Choroid plexus epithelial cell (primary cell): ENCODE measurements at regions not wholly inside any gene's neighbourhood (a gene's known extent, or its start where the extent isn't known, plus 50 kb on each side); places are given as distances from the start of the nearest gene placed in this dataset.

ENCODE experiments used
- DNase-seq: peaks from one replicate; pipeline ENCODE4 v3.0.0-alpha.2; 2010; ENCODE audit warnings: low read depth
- H3K4me3 ChIP-seq: 2 replicates; pipeline ENCODE4 v1.5.1; 2011; ENCODE audit warnings: low read depth, mild to moderate bottlenecking, control low read depth, low read length, moderate library complexity
- TF ChIP-seq, protein P1 (sequence below): conservative IDR thresholded peaks from 2 replicates; pipeline ENCODE4 v1.5.1; 2011; ENCODE audit warnings: low read depth, mild to moderate bottlenecking, control low read depth, inconsistent platforms, low read length, moderate library complexity

DNA sequence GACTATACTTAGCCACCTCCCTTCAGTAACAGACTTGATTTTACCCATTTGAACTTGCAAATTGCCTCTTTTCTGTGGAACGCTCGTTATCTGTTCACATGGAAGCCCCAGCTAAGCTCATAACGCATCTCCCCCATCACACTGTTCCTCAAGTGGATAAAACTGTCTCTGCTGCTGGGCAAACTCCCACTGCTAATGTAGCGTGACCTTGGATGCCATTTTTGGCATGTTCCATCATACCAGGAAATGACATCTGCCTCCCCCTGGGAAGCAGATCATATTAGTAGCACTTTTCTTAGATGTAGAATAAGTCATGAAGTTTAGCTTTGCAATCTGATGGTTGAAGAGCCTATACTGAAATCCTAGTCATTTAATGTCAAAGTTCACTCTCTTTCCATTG lies 528.7 kb upstream of the PLXNA2 start:
- H3K4me3 ChIP-seq: no peak overlapping the region
- no peak for DNase-seq
- TF ChIP-seq, protein P1, sequence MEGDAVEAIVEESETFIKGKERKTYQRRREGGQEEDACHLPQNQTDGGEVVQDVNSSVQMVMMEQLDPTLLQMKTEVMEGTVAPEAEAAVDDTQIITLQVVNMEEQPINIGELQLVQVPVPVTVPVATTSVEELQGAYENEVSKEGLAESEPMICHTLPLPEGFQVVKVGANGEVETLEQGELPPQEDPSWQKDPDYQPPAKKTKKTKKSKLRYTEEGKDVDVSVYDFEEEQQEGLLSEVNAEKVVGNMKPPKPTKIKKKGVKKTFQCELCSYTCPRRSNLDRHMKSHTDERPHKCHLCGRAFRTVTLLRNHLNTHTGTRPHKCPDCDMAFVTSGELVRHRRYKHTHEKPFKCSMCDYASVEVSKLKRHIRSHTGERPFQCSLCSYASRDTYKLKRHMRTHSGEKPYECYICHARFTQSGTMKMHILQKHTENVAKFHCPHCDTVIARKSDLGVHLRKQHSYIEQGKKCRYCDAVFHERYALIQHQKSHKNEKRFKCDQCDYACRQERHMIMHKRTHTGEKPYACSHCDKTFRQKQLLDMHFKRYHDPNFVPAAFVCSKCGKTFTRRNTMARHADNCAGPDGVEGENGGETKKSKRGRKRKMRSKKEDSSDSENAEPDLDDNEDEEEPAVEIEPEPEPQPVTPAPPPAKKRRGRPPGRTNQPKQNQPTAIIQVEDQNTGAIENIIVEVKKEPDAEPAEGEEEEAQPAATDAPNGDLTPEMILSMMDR: no peak

DNA sequence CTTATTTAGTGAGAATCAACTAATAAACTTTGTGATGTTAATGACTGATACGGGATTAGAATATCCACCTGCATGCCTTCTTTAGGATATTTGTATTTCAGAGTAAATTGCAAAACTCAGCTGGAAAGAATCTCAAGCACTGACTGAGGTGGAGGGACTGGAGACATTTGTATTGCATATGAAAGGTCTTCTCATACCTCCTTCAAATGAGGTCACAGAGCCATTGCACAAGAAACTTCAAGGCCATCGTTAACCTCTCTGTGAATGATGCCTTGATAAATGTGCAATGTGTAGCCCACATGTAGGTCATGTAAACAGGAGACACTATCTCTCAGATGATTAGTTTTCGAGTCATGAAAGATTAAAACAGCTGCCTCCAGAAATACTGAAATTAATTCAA lies 531.7 kb upstream of the PLXNA2 start:
- no peak overlapping the region for H3K4me3 ChIP-seq
- DNase-seq: no peak
- TF ChIP-seq, protein P1: no peak

DNA sequence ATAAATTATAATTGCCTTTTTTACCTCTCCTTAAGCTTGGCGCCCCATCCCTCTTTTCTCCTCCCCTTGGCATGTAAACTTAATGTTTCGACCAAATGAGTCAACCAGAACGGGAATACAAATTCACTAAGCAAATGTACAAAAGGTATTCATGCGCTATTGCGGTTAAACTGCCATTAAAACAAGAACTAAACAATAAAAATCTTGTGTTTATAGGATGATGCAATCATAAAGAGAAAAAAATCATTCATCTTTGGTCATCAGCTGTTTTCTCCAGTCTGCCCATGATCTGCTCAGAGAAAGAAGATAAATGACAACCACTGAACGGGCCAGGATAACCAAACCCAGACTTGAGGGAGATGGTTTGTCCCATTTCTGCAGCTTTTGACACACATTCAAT lies 534.2 kb upstream of the PLXNA2 start:
- DNase-seq: no peak
- TF ChIP-seq, protein P1: no peak
- no peak overlapping the region for H3K4me3 ChIP-seq

DNA sequence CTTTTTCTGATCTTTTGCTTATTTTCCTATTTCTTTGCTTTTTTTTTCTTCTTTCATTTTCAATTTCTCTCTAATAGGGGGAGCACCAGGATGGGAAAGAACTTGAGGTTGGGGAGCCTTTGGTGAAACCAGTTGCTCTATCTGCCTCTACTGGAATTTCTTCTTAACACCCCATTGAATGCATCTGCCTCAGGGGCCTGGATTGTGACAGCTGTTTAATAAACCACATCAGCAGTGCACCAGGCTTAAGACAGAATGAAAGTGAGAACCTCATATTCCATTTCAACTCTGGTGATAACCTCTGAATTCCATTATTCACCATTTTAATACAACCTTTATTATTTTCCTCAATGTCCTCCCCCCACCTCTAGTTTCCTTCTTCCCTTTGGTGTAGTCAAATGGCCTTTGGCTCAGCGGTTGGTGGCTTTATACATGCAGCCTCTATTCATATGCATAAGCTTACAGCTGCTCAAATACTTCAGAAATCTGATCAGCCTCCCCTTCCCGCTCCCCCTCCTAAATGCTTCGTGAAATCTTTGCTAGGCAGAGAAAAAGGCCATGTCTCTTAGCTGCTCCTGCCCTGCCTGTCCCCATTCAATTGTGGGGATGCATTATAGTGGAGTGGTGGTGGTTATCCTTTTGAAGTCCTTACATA lies 537.3 kb upstream of the PLXNA2 start:
- no peak for DNase-seq
- TF ChIP-seq, protein P1: no peak

DNA sequence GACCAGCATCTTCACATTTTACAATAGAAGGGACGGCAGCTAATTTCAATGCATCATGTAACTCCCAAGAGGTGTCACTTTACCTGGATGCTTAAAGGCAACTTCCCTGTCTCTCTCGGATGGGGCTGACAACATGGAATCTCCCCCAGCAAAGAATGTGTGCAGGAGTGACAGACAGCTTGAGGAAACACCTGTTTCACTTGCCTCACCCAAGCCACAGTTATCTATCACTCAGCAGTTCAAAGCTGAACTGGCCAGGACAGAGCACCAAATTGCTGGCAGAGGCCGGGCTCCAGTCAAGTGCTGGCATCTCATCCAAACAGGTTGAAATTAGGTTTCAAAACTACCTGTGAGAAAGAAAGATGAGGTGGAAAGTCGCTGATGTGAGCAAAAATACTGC lies 538.0 kb upstream of the PLXNA2 start:
- DNase-seq: no peak
- no peak overlapping the region for H3K4me3 ChIP-seq
- TF ChIP-seq, protein P1: no peak

More for the DNA sequence above, 537.3 kb upstream of the PLXNA2 start:
- no peak overlapping the region for H3K4me3 ChIP-seq

DNA sequence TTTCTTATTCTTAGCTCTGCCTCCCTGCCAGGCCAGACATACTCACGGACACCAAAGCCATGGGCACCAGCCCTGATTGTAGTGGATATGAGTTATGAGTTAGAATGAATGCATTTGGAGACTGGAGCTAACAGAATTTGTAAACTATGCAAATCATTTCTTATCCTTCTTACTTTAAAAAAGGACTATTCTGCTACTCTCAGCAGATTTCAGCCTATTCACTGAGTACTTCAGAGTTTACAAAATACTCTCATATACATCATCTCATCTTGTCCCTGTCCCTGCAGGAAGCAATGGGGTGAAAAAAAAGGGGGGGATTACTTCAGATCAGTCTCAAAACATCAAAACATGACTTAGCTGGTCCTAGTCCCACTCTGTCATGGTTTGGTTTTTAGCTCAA lies 541.4 kb upstream of the PLXNA2 start:
- DNase-seq: no peak
- TF ChIP-seq, protein P1: no peak
- no peak overlapping the region for H3K4me3 ChIP-seq

DNA sequence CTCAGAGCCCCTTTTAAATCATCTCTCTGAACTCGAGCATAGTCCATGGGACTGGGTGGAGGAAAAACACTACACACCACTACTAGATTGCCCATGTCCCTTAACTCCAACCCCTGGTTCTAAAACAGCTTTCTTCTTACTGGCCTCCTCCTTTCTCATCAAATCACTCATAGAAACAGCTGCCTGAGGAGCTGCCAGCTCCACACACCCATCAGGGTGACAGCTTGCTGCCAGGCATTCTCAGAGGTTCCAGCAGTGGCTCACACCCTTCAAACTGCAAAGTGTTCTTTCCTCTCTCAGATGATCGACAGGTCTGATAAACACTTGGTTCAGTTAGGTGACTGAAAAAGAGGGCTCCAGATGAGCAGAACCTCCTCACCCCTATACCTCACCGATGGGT lies 543.0 kb upstream of the PLXNA2 start:
- TF ChIP-seq, protein P1: no peak
- DNase-seq: no peak
- H3K4me3 ChIP-seq: no peak overlapping the region
